HFF-Myc (cell line): ENCODE measurements at regions not wholly inside any gene's neighbourhood (a gene's known extent, or its start where the extent isn't known, plus 50 kb on each side); places are given as distances from the start of the nearest gene placed in this dataset.

ENCODE experiments used
- DNase-seq: peaks from one replicate; pipeline ENCODE4 v3.0.0-alpha.2; 2011; ENCODE audit warnings: low read depth; ENCODE audit errors: extremely low read depth
- H3K4me3 ChIP-seq: replicated peaks from 2 replicates; pipeline ENCODE4 v1.5.1; 2011; ENCODE audit warnings: low read depth, mild to moderate bottlenecking, control low read depth, low read length
- TF ChIP-seq, protein P1 (sequence below): IDR thresholded peaks from 2 replicates; pipeline ENCODE4 v1.5.1; 2012; ENCODE audit warnings: mild to moderate bottlenecking, low read depth, low read length, control low read depth; ENCODE audit errors: missing control alignments

DNA sequence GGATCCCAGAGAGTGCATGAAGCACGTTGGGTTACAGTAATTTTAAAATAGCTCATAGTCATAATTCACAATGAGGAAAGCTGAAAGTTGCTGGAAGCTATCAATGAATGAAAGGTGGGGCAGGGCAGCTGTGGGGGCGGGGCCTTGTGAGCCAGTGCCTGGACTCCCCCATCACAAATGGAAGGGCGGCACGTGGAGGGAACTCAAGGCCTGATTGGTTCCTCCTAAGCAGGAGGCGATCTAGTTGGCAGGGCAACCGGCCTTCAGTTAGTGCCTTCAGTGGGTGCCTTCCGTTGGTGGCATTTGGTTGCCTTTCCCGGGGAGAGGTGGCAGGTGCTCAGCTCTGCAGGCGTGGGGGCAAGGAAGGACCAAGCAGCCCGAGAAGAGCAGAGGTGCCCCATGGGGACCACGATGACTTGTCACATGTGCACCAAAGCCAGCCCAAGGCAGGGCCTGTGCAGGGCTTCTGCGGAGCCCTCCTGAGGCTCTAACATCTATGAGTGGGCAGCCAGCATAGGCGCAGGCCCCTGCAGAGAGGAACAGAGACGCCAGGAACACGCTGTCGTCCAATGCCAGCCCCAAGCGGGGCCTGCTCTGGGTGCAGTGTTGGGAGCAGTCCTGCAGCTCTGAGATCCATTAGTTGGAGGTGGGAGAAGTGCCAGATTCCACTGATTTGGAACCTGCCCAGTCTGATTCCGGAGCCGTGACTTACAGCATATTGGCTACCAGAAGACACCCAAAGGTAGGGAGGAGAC lies 59.8 kb upstream of the PDSS1 start:
- H3K4me3 ChIP-seq: no peak overlapping the region
- TF ChIP-seq, protein P1, sequence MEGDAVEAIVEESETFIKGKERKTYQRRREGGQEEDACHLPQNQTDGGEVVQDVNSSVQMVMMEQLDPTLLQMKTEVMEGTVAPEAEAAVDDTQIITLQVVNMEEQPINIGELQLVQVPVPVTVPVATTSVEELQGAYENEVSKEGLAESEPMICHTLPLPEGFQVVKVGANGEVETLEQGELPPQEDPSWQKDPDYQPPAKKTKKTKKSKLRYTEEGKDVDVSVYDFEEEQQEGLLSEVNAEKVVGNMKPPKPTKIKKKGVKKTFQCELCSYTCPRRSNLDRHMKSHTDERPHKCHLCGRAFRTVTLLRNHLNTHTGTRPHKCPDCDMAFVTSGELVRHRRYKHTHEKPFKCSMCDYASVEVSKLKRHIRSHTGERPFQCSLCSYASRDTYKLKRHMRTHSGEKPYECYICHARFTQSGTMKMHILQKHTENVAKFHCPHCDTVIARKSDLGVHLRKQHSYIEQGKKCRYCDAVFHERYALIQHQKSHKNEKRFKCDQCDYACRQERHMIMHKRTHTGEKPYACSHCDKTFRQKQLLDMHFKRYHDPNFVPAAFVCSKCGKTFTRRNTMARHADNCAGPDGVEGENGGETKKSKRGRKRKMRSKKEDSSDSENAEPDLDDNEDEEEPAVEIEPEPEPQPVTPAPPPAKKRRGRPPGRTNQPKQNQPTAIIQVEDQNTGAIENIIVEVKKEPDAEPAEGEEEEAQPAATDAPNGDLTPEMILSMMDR: no peak
- no peak for DNase-seq

DNA sequence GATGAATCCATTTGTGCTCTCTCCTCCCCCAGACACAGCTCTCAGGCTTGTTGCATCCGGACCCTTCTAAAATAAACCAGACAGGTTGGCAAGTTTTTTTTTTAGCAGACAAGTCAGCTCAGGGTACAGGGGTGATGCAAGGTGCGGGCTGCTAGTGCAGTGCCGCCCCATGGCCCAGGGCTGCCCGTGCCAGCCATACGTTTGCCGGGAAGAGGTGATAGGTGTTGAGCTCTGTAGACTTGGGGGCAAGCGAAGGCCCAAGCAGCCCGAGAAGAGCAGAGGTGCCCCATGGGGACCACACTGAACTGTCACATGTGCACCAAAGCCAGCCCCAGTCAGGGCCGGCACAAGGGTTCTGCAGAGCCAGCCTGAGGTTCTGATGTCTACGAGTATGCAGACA lies 57.1 kb upstream of the PDSS1 start:
- no peak for DNase-seq
- H3K4me3 ChIP-seq: no peak overlapping the region
- TF ChIP-seq, protein P1: no peak

DNA sequence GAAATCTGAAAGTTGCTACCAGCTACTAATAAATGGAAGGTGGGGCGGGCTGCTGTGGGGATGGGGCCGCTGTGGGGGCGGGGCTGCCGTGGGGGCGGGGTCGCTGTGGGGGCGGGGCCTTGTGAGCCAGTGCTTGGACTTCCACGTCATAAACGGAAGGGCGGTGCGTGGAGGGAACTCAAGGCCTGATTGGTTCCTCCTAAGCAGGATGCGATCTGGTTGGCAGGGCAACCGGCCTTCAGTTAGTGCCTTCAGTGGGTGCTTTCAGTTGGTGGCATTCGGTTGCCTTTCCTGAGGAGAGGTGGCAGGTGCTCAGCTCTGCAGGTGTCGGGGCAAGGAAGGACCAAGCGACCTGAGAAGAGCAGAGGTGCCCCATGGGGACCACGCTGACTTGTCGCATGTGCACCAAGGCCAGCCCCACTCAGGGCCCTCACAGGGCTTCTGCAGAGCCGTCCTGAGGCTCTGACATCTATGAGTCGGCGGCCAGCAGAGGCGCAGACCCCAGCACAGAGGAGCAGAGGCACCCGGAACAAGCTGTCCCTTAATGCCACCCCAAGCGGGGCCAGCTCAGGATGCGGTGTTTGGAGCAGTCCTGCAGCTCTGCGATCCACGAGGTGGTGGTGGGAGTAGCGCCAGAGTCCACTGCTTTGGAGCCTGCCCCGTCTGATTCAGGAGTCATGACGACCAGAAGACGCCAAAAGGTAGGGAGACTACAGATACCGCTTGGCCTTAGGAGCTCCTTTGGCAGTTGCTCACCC lies 54.4 kb upstream of the PDSS1 start:
- DNase-seq: no peak
- no peak overlapping the region for H3K4me3 ChIP-seq
- TF ChIP-seq, protein P1: no peak

DNA sequence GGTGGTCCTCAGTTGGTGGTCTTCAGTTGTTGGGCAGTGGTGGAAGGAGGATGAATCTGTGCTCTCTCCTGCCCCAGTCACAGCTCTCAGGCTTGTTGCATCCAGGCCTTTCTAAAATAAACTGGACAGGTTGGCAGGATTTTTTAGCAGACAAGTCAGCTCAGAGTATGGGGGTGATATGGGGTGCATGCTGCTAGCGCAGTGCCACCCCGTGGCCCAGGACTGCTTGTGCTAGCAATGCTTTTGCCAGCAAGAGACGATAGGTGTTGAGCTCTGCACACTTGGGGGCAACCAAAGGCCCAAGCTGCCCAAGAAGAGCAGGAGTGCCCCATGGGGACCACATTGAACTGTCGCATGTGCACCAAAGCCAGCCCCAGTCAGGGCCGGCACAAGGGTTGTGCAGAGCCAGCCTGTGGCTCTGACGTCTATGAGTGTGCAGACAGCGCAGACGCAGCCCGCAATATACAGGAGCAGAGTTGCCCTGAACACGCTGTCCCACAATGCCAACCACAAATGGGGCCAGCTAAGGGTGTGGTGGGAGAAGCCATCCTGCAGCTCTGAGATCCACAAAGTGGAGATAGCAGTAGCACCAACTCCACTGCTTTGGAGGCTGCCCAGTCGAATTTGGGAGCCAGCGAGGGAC lies 49.8 kb upstream of the PDSS1 start:
- no peak for DNase-seq
- TF ChIP-seq, protein P1: no peak
- no peak overlapping the region for H3K4me3 ChIP-seq
